ENCODE measurements at regions not wholly inside any gene's neighbourhood (a gene's known extent, or its start where the extent isn't known, plus 50 kb on each side); places are given as distances from the start of the nearest gene placed in this dataset.

GRCh38 chr7:67359900-67360299 lies 363.3 kb downstream of the TYW1 start:
- peaks cover 0 to 10% (median 5%) of the 10 kb centered on the region in 4 donors for H3K9me3 ChIP-seq (ENCODE audit: control insufficient read depth in 4 of 4, low read length in 3 of 4)
- no peak overlapping the region for H3K9ac ChIP-seq (ENCODE audit: low read depth in 1 of 2, low read length in 2 of 2)
- H3K36me3 ChIP-seq (ENCODE audit: control insufficient read depth in 4 of 4, insufficient read depth in 3 of 4, low read depth in 1 of 4, low read length in 3 of 4): peaks cover 0 to 2% (median 0%) of the 10 kb centered on the region in 4 donors
- WGBS: 58% methylated on average over 3 of the region's 3 CpGs
- no peak overlapping the region for H3K27ac ChIP-seq (ENCODE audit: low read depth in 1 of 2, low read length in 2 of 2)
- H3K27me3 ChIP-seq (ENCODE audit: control insufficient read depth in 4 of 4, insufficient read depth in 4 of 4, low read length in 3 of 4): no peaks in the 10 kb centered on the region
- H3K4me1 ChIP-seq (ENCODE audit: control insufficient read depth in 4 of 4, insufficient read depth in 4 of 4, low read length in 3 of 4): no peaks in the 10 kb centered on the region
- H3K4me3 ChIP-seq (ENCODE audit: low read depth in 1 of 3, low read length in 3 of 3): no peak overlapping the region
- TF ChIP-seq HNF4A (conservative IDR thresholded peaks at IDR 0.05): no peak
- peak in 1 of 2 donors; percentile 12 for TF ChIP-seq RXRA (IDR thresholded peaks at IDR 0.05)
- no peak for DNase-seq (ENCODE audit: low spot score)

DNA sequence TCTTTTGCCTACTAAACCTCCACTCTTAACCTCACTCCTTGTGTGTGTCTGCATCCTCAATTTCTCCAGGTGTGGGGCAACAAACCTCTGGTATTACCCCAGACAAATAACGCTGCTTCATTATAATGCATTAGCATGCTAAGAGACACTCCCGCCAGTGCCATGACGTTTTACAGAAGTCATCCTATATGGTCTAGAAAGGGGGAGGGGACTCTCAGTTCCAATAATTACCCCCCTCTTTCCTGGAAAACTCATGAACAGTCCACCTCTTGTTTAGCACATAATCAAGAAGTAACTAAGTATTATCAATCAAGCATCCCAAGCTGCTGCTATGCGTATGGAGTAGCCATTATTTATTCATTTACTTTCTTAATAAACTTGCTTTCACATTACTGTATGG lies 364.5 kb downstream of the TYW1 start:
- no peaks in the 10 kb centered on the region for H3K27me3 ChIP-seq (ENCODE audit: control insufficient read depth in 4 of 4, insufficient read depth in 4 of 4, low read length in 3 of 4)
- WGBS: 87% methylated on average over 4 of the region's 4 CpGs
- no peaks in the 10 kb centered on the region for H3K4me1 ChIP-seq (ENCODE audit: control insufficient read depth in 4 of 4, insufficient read depth in 4 of 4, low read length in 3 of 4)
- DNase-seq (ENCODE audit: low spot score): no peak
- H3K36me3 ChIP-seq (ENCODE audit: control insufficient read depth in 4 of 4, insufficient read depth in 3 of 4, low read depth in 1 of 4, low read length in 3 of 4): peaks cover 0 to 2% (median 0%) of the 10 kb centered on the region in 4 donors
- H3K9me3 ChIP-seq (ENCODE audit: control insufficient read depth in 4 of 4, low read length in 3 of 4): peaks cover 0 to 10% (median 5%) of the 10 kb centered on the region in 4 donors
- no peak overlapping the region for H3K27ac ChIP-seq (ENCODE audit: low read depth in 1 of 2, low read length in 2 of 2)
- H3K9ac ChIP-seq (ENCODE audit: low read depth in 1 of 2, low read length in 2 of 2): no peak overlapping the region
- TF ChIP-seq GABPA (IDR thresholded peaks at IDR 0.05 in 1 of 2, conservative IDR thresholded peaks at IDR 0.05 in 1 of 2) (no peak), TAF1 (conservative IDR thresholded peaks at IDR 0.05) (no peak), JUND (IDR thresholded peaks at IDR 0.05) (no peak), ZBTB33 (IDR thresholded peaks at IDR 0.05) (no peak), HNF4G (IDR thresholded peaks at IDR 0.05) (no peak), SP1 (IDR thresholded peaks at IDR 0.05) (no peak), MAX (IDR thresholded peaks at IDR 0.05) (no peak), YY1 (IDR thresholded peaks at IDR 0.05) (no peak)
- TF ChIP-seq, protein P1, sequence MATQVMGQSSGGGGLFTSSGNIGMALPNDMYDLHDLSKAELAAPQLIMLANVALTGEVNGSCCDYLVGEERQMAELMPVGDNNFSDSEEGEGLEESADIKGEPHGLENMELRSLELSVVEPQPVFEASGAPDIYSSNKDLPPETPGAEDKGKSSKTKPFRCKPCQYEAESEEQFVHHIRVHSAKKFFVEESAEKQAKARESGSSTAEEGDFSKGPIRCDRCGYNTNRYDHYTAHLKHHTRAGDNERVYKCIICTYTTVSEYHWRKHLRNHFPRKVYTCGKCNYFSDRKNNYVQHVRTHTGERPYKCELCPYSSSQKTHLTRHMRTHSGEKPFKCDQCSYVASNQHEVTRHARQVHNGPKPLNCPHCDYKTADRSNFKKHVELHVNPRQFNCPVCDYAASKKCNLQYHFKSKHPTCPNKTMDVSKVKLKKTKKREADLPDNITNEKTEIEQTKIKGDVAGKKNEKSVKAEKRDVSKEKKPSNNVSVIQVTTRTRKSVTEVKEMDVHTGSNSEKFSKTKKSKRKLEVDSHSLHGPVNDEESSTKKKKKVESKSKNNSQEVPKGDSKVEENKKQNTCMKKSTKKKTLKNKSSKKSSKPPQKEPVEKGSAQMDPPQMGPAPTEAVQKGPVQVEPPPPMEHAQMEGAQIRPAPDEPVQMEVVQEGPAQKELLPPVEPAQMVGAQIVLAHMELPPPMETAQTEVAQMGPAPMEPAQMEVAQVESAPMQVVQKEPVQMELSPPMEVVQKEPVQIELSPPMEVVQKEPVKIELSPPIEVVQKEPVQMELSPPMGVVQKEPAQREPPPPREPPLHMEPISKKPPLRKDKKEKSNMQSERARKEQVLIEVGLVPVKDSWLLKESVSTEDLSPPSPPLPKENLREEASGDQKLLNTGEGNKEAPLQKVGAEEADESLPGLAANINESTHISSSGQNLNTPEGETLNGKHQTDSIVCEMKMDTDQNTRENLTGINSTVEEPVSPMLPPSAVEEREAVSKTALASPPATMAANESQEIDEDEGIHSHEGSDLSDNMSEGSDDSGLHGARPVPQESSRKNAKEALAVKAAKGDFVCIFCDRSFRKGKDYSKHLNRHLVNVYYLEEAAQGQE (IDR thresholded peaks at IDR 0.05): no peak
- no peak overlapping the region for H3K4me3 ChIP-seq (ENCODE audit: low read depth in 1 of 3, low read length in 3 of 3)

DNA sequence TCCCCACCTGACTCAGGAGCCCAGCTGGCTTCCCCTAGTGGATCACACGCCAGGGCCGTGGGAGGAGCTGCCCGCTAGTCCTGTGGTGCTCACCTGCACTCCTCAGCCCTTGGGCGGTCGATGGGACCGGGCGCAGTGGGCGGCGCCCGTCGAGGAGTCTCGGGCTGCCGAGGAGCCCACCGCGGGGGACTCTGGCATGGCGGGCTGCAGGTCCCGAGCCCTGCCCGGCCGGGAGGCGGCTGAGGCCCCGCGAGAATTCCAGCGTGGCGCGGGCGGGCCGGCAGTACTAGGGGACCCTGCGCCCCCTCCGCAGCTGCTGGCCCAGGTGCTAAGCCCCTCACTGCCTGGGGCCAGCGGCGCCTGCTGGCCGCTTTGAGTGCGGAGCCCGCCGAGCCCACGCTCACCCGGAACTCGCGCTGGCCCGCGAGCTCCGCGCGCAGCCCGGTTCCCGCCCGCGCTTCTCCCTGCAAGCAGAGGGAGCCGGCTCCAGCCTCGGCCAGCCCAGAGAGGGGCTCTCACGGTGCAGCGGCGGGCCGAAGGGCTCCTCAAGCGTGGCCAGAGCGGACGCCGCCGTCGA lies 367.9 kb downstream of the TYW1 start:
- TF ChIP-seq YY1 (IDR thresholded peaks at IDR 0.05): no peak
- TF ChIP-seq HNF4A (conservative IDR thresholded peaks at IDR 0.05): no peak
- TF ChIP-seq, protein P1 (IDR thresholded peaks at IDR 0.05): no peak
- TF ChIP-seq CTCF (IDR thresholded peaks at IDR 0.05; ENCODE audit: low read depth, low read length, missing input control): no peak
- no peak for TF ChIP-seq TAF1 (conservative IDR thresholded peaks at IDR 0.05)
- no peak for TF ChIP-seq SP1 (IDR thresholded peaks at IDR 0.05)
- TF ChIP-seq MAX (IDR thresholded peaks at IDR 0.05): no peak
- no peak for TF ChIP-seq HNF4G (IDR thresholded peaks at IDR 0.05)
- no peak for TF ChIP-seq FOXA1 (IDR thresholded peaks at IDR 0.05)
- H3K27ac ChIP-seq (ENCODE audit: low read depth in 1 of 2, low read length in 2 of 2): no peak overlapping the region
- WGBS: 72% methylated on average over 60 of the region's 60 CpGs
- no peak for DNase-seq (ENCODE audit: low spot score)
- H3K4me1 ChIP-seq (ENCODE audit: control insufficient read depth in 4 of 4, insufficient read depth in 4 of 4, low read length in 3 of 4): no peaks in the 10 kb centered on the region
- H3K36me3 ChIP-seq (ENCODE audit: control insufficient read depth in 4 of 4, insufficient read depth in 3 of 4, low read depth in 1 of 4, low read length in 3 of 4): peaks cover 0 to 2% (median 0%) of the 10 kb centered on the region in 4 donors
- peaks cover 0 to 4% (median 2%) of the 10 kb centered on the region in 4 donors for H3K9me3 ChIP-seq (ENCODE audit: control insufficient read depth in 4 of 4, low read length in 3 of 4)
- no peak overlapping the region for H3K4me3 ChIP-seq (ENCODE audit: low read depth in 1 of 3, low read length in 3 of 3)
- H3K27me3 ChIP-seq (ENCODE audit: control insufficient read depth in 4 of 4, insufficient read depth in 4 of 4, low read length in 3 of 4): no peaks in the 10 kb centered on the region
- no peak overlapping the region for H3K9ac ChIP-seq (ENCODE audit: low read depth in 1 of 2, low read length in 2 of 2)
